Activated CD4-positive, CD25-positive, alpha-beta regulatory T cell (primary cell): ENCODE measurements at regions not wholly inside any gene's neighbourhood (a gene's known extent, or its start where the extent isn't known, plus 50 kb on each side); places are given as distances from the start of the nearest gene placed in this dataset.
"Not testable (repeated sequence)": the region's sequence is repeated elsewhere in the genome, so short reads cannot be mapped to it uniquely, and the experiment has no call there.

Source experiments
- DNase-seq, 4 experiments: peaks; one replicate each; lab custom pipeline; 2025; lab: John Stamatoyannopoulos, UW

GRCh38 chr5:100697970-100698369 is 162.8 kb downstream of the FAM174A start:
- no peak for DNase-seq

- DNase-seq = no peak
Measured at GRCh38 chr5:100706776-100707175, 171.6 kb downstream of the FAM174A start.

GRCh38 chr5:100708645-100709171 is 173.5 kb downstream of the FAM174A start:
- DNase-seq = no peak

- no peak for DNase-seq
Measured at GRCh38 chr5:100709771-100710170, 174.6 kb downstream of the FAM174A start.

GRCh38 chr5:100714780-100715179 is 179.6 kb downstream of the FAM174A start:
- not testable (repeated sequence) for DNase-seq

GRCh38 chr5:100722657-100723056 is 180.4 kb downstream of the ST8SIA4 start:
- no peak for DNase-seq

- DNase-seq = no peak
Measured at GRCh38 chr5:100723229-100723628, 179.9 kb downstream of the ST8SIA4 start.

- no peak for DNase-seq
Measured at GRCh38 chr5:100726116-100726515, 177.0 kb downstream of the ST8SIA4 start.

- no peak for DNase-seq
Measured at GRCh38 chr5:100731768-100732167, 171.3 kb downstream of the ST8SIA4 start.

- DNase-seq = no peak
Measured at GRCh38 chr5:100746730-100747129, 156.4 kb downstream of the ST8SIA4 start.

GRCh38 chr5:100749771-100750284 is 153.3 kb downstream of the ST8SIA4 start:
- DNase-seq = no peak

- DNase-seq = no peak
Measured at GRCh38 chr5:100755435-100755834, 147.6 kb downstream of the ST8SIA4 start.
